ENCODE measurements at regions not wholly inside any gene's neighbourhood (a gene's known extent, or its start where the extent isn't known, plus 50 kb on each side); places are given as distances from the start of the nearest gene placed in this dataset.

- Histone ChIP-seq H3K9ac (peak overlapping the region; percentile 25; the same call in 1 of the 2 replicates), H3K9me3 (peaks cover 47% of the 10 kb centered on the region), H4K20me1 (no peaks in the 10 kb centered on the region), H3K27ac (peak overlapping the region; percentile 65; the same call in 1 of the 2 replicates), H3K4me2 (peak overlapping the region; percentile 83), H3K4me1 (peaks cover 25% of the 10 kb centered on the region), H3K4me3 (no peak overlapping the region), H3K27me3 (no peaks in the 10 kb centered on the region), H3K36me3 (no peaks in the 10 kb centered on the region)
- TF ChIP-seq Cebpa-rat (IDR thresholded peaks at IDR 0.05): no peak
Observed at GRCh38 chr7:389911-390601, 100.1 kb downstream of the FOXL3 start.

GRCh38 chr7:390761-391410 lies 100.9 kb downstream of the FOXL3 start:
- peaks cover 48% of the 10 kb centered on the region for H3K9me3 ChIP-seq
- H3K36me3 ChIP-seq: no peaks in the 10 kb centered on the region
- peak overlapping the region; percentile 83 for H3K4me2 ChIP-seq
- H3K9ac ChIP-seq: no peak overlapping the region; the same call in 1 of the 2 replicates
- H3K27ac ChIP-seq: peak overlapping the region; percentile 65; the same call in 1 of the 2 replicates
- H3K27me3 ChIP-seq: no peaks in the 10 kb centered on the region
- H3K4me3 ChIP-seq: no peak overlapping the region
- H3K4me1 ChIP-seq: peaks cover 25% of the 10 kb centered on the region
- TF ChIP-seq Cebpa-rat (IDR thresholded peaks at IDR 0.05): no peak
- H4K20me1 ChIP-seq: no peaks in the 10 kb centered on the region

DNA sequence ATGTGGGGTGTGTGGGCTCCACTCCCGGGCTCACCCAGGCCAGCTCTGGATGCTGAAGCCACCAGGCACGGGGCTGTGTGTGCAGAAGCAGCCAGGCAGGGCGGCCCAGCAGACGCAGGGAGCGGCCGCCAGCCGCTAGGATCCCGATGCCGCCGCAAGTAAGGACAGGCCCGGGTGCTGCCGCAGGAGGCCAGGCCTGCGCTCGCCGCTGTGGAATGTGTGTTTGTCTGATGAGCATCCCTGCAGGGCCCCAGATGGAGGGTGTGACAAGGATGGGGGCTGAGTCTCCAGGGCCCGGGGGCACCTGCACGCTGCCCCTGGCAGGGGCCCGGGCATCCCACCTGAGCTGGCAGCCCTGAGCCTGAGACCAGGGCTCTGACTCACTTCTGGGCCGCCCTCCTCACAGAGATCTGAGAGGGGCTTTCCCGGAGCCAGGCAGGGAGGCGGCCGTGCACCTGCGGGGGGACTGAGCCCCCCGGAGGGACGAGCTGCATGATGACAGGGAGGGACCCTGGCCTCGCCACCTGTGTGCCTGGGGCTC lies 101.5 kb downstream of the FOXL3 start:
- Histone ChIP-seq H3K4me2 (0 out of 2 replicates have a peak overlapping the region, but pooled peaks have one; percentile 83), H4K20me1 (no peaks in the 10 kb centered on the region), H3K27me3 (no peaks in the 10 kb centered on the region), H3K9me3 (peaks cover 47% of the 10 kb centered on the region), H3K27ac (no peak overlapping the region), H3K36me3 (no peaks in the 10 kb centered on the region), H3K4me1 (peaks cover 25% of the 10 kb centered on the region), H3K9ac (no peak overlapping the region; the same call in 1 of the 2 replicates), H3K4me3 (no peak overlapping the region)
- no peak for TF ChIP-seq Cebpa-rat (IDR thresholded peaks at IDR 0.05)

GRCh38 chr7:391961-392524 lies 102.1 kb downstream of the FOXL3 start:
- H3K9ac ChIP-seq: no peak overlapping the region

DNA sequence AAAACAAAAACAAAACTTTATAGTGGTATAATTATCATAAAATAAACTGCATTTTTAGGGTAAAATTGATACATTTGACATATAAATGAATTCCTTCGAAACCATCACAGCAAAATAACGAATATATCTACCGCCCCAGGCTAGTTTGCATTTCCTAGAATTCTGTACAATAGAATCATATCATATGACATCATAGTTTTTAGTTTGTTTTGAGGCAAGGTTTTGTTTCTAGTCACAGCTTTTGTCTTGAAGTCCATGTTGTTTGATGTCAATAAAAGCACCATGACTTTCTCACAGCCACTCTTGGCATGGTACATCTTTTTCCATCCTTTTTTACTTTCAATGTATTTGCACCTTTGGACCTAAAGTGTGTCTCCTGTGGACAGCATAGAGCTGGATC lies 102.9 kb downstream of the FOXL3 start:
- TF ChIP-seq Cebpa-rat (IDR thresholded peaks at IDR 0.05): no peak
- peaks cover 25% of the 10 kb centered on the region for H3K4me1 ChIP-seq
- H4K20me1 ChIP-seq: no peaks in the 10 kb centered on the region
- H3K9me3 ChIP-seq: peaks cover 58% of the 10 kb centered on the region
- H3K4me2 ChIP-seq: no peak overlapping the region
- no peak overlapping the region for H3K4me3 ChIP-seq
- no peak overlapping the region for H3K9ac ChIP-seq
- no peak overlapping the region for H3K27ac ChIP-seq
- H3K27me3 ChIP-seq: no peaks in the 10 kb centered on the region
- H3K36me3 ChIP-seq: 0 out of 2 replicates have a peak, but pooled peaks cover 4% of the 10 kb centered on the region

More at GRCh38 chr7:391961-392524, 102.1 kb downstream of the FOXL3 start:
- no peaks in the 10 kb centered on the region for H3K27me3 ChIP-seq
- H4K20me1 ChIP-seq: no peaks in the 10 kb centered on the region
- TF ChIP-seq Cebpa-rat (IDR thresholded peaks at IDR 0.05): no peak
- H3K36me3 ChIP-seq: no peaks in the 10 kb centered on the region
- peaks cover 25% of the 10 kb centered on the region for H3K4me1 ChIP-seq
- H3K9me3 ChIP-seq: peaks cover 51% of the 10 kb centered on the region
- H3K27ac ChIP-seq: no peak overlapping the region
- no peak overlapping the region for H3K4me3 ChIP-seq
- H3K4me2 ChIP-seq: no peak overlapping the region

- Histone ChIP-seq H4K20me1 (no peaks in the 10 kb centered on the region), H3K27me3 (no peaks in the 10 kb centered on the region), H3K9ac (no peak overlapping the region), H3K4me3 (no peak overlapping the region), H3K36me3 (0 out of 2 replicates have a peak, but pooled peaks cover 4% of the 10 kb centered on the region), H3K4me2 (no peak overlapping the region), H3K9me3 (peaks cover 74% of the 10 kb centered on the region), H3K4me1 (peaks cover 7% of the 10 kb centered on the region), H3K27ac (no peak overlapping the region)
- no peak for TF ChIP-seq Cebpa-rat (IDR thresholded peaks at IDR 0.05)
Observed at GRCh38 chr7:395643-396042, 105.7 kb downstream of the FOXL3 start.

DNA sequence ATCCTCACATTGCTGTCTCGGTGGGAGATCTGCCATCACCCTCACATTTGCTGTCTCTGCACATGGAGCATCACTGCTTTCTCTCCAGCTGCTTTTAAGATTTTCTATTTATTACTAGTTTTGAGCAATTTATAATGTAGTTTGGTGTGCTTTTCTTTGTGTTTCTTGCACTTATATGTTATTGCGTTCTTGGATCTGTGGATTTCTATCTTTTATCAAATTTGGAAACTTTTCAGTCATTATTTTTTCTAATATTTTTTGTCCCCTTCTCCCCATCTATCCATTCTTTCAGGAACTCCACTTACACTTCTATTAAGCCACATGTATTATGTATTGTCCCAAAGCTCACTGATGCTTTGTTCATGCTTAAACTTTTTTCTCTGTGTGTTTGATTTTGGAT lies 108.9 kb downstream of the FOXL3 start:
- Histone ChIP-seq H3K4me3 (no peak overlapping the region), H3K9ac (no peak overlapping the region), H3K36me3 (0 out of 2 replicates have a peak, but pooled peaks cover 4% of the 10 kb centered on the region), H3K4me1 (no peaks in the 10 kb centered on the region), H3K27me3 (no peaks in the 10 kb centered on the region), H3K4me2 (no peak overlapping the region), H4K20me1 (no peaks in the 10 kb centered on the region), H3K27ac (no peak overlapping the region), H3K9me3 (peaks cover 77% of the 10 kb centered on the region)
- TF ChIP-seq Cebpa-rat (IDR thresholded peaks at IDR 0.05): no peak

- no peak overlapping the region for H3K4me2 ChIP-seq
- H3K27ac ChIP-seq: no peak overlapping the region
- no peaks in the 10 kb centered on the region for H3K27me3 ChIP-seq
- no peak overlapping the region for H3K4me3 ChIP-seq
- H3K36me3 ChIP-seq: 0 out of 2 replicates have a peak, but pooled peaks cover 4% of the 10 kb centered on the region
- H3K9me3 ChIP-seq: peaks cover 65% of the 10 kb centered on the region
- H3K9ac ChIP-seq: no peak overlapping the region
- H4K20me1 ChIP-seq: no peaks in the 10 kb centered on the region
- TF ChIP-seq Cebpa-rat (IDR thresholded peaks at IDR 0.05): no peak
- H3K4me1 ChIP-seq: peaks cover 19% of the 10 kb centered on the region
Observed at GRCh38 chr7:400901-401485, 111.0 kb downstream of the FOXL3 start.

DNA sequence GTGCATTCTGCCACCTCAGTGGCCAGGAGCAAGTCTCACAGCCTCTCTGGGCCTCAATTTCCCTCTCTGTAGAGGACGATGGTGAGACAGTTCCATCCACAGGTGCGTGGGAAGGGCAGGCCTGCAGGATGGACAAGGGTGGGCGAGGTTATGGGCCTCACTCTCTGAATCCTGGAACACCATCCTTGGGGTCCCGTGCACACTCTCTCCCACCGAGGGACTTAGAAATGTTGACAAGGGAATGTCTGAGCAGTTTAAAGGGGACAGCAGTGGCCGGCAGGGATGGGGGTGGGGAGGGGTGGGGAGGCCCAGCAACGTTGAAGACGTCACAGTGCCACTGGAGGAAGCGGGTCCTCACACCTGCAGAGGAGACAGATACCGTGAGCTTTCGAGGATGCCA lies 111.5 kb downstream of the FOXL3 start:
- Histone ChIP-seq H3K9ac (no peak overlapping the region), H3K4me3 (no peak overlapping the region), H4K20me1 (no peaks in the 10 kb centered on the region), H3K36me3 (0 out of 2 replicates have a peak, but pooled peaks cover 4% of the 10 kb centered on the region), H3K4me1 (peaks cover 24% of the 10 kb centered on the region), H3K9me3 (peaks cover 60% of the 10 kb centered on the region), H3K4me2 (no peak overlapping the region), H3K27ac (no peak overlapping the region), H3K27me3 (no peaks in the 10 kb centered on the region)
- TF ChIP-seq Cebpa-rat (IDR thresholded peaks at IDR 0.05): no peak
